KOPT-K1 (cell line): ENCODE measurements at regions not wholly inside any gene's neighbourhood (a gene's known extent, or its start where the extent isn't known, plus 50 kb on each side); places are given as distances from the start of the nearest gene placed in this dataset.

ENCODE experiments used
- H3K27ac ChIP-seq: fragments of 200-600 bp; sonication (generic); 2 replicates; pipeline ENCODE4 v1.5.1; 2016; ENCODE audit warnings: antibody characterized with exemption, mild to moderate bottlenecking, low read depth, low read length; ENCODE audit not compliant: poor library complexity, severe bottlenecking
- H3K36me3 ChIP-seq: fragments of 200-600 bp; sonication (generic); 2 replicates; pipeline ENCODE4 v1.5.1; 2017; ENCODE audit warnings: antibody characterized with exemption, mild to moderate bottlenecking, low read length, moderate library complexity; ENCODE audit not compliant: insufficient read depth
- H3K9me3 ChIP-seq: fragments of 200-600 bp; sonication (generic); 2 replicates; pipeline ENCODE4 v1.5.1; 2017; ENCODE audit warnings: antibody characterized with exemption, low read length, mild to moderate bottlenecking; ENCODE audit not compliant: insufficient read depth, poor library complexity, severe bottlenecking

DNA sequence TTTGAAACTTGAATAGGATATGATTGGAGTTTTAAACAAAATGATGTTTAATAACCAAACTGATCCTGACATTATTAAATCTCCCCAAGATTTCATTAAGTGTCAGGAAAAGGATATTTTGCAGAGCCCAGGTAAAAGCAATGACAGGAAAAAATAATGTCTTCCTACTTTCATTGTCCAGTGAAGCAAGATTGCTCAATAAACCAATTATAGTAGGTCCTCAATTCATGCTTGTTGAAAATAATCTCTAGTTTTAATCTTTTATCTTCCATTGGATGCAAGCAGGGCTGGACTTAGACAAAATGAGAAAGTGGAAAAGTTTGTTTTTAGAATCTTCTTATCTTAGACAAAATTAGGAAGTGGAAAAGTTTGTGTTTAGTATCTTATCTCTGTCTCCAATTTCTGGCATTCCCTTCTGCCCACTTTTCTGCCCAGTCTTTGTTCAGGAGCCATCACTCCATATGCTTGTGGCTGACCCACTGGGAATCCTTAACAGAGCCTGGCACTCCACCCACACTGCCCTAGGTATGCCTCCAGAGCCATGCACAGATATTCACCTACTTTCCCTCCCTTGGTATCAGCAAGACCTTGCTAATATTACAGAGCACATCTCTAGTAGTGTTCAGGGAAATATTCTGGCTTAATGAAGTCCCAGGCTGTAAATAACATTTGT is 57.0 kb upstream of the CARMIL1 start:
- H3K9me3 ChIP-seq, result no peaks in the 10 kb centered on the region
- H3K36me3 ChIP-seq, result no peaks in the 10 kb centered on the region
- no peak overlapping the region for H3K27ac ChIP-seq

DNA sequence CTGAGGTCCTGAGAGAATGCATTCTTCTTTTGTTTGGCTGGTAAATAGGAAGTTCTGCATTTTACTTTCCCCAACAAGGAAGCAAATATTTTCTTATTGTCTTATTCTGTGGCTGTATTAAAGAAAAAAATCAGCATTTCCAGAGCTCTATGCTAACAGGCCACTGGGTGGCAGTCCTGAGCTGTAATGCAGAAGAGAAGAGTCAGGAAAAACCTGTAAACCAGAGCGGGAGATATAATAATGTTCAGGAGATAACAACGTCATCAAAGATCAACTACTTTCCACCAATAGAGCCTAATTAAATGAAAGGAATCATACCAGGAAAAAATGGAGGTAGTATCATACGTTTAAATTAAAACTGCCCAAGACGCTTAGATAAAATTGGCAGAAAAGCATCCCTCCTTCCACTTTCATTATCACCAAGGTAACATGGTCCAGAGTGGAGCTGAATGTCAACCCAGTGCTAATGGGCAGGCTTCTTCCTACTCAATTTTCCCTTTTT is 55.6 kb upstream of the CARMIL1 start:
- Histone ChIP-seq H3K27ac (no peak overlapping the region), H3K9me3 (no peaks in the 10 kb centered on the region), H3K36me3 (no peaks in the 10 kb centered on the region)

DNA sequence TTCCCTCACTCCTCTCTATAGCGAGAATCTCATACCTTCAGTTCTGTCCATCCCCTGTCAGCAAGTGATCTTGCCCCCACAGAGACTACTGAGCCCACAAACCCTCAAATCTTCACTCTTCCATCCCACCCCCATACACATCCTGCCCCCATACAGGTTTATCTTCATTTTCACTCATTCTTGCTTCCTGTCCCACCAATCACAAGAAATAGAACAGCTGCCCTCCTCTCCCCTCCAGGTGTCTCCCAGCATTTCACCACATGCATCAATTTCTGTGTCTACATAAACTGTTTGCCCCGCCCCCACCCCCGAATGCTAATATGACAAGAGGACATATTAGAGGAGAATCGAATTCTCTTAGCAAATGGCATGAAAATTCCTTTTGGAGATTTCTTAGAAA is 54.9 kb upstream of the CARMIL1 start:
- H3K36me3 ChIP-seq, result no peaks in the 10 kb centered on the region
- no peaks in the 10 kb centered on the region for H3K9me3 ChIP-seq
- H3K27ac ChIP-seq, result no peak overlapping the region

DNA sequence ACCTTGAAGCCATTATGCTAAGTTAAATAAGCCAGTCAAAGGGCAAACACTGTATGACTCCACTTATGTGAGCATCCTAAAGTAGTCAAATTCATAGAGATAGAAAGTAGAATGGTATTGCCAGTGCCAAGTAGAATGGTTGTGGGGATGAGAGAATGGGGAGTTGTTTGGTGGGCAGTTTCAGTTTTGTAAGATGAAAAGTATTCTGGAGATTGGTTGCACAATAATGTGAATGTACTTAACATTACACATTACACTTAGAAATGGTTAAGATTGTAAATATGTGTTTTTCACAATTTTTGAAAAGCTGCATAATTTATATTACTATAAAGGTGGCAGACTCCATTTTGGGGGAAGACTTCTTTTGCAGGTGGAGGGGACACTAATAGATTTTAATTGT is 51.3 kb upstream of the CARMIL1 start:
- Histone ChIP-seq H3K36me3 (no peaks in the 10 kb centered on the region), H3K9me3 (no peaks in the 10 kb centered on the region), H3K27ac (no peak overlapping the region)
